NCI-H128 (cell line): ENCODE measurements at regions not wholly inside any gene's neighbourhood (a gene's known extent, or its start where the extent isn't known, plus 50 kb on each side); places are given as distances from the start of the nearest gene placed in this dataset.

Experiments
- DNase-seq: peaks from one replicate; lab custom pipeline; 2025; ENCODE audit not compliant: unreplicated experiment; lab: John Stamatoyannopoulos, UW

GRCh38 chr5:34502581-34502980 is 153.5 kb upstream of the RAI14 start:
- DNase-seq: no peak

GRCh38 chr5:34503379-34504253 is 152.5 kb upstream of the RAI14 start:
- no peak for DNase-seq

- DNase-seq: no peak
These were observed 151.2 kb upstream of the RAI14 start for GRCh38 chr5:34504967-34505366.

GRCh38 chr5:34505731-34506130 is 150.4 kb upstream of the RAI14 start:
- DNase-seq: no peak

GRCh38 chr5:34507933-34508332 is 148.2 kb upstream of the RAI14 start:
- no peak for DNase-seq

- no peak for DNase-seq
These were observed 146.7 kb upstream of the RAI14 start for GRCh38 chr5:34509392-34509791.

- no peak for DNase-seq
These were observed 146.1 kb upstream of the RAI14 start for GRCh38 chr5:34510002-34510401.

GRCh38 chr5:34511063-34511462 is 145.1 kb upstream of the RAI14 start:
- DNase-seq: no peak

GRCh38 chr5:34511481-34511880 is 144.6 kb upstream of the RAI14 start:
- no peak for DNase-seq

GRCh38 chr5:34511915-34512314 is 144.2 kb upstream of the RAI14 start:
- DNase-seq: no peak

GRCh38 chr5:34516166-34516565 is 140.0 kb upstream of the RAI14 start:
- no peak for DNase-seq

- no peak for DNase-seq
These were observed 139.4 kb upstream of the RAI14 start for GRCh38 chr5:34516686-34517085.

- no peak for DNase-seq
These were observed 138.9 kb upstream of the RAI14 start for GRCh38 chr5:34517249-34517648.

GRCh38 chr5:34519489-34520220 is 136.5 kb upstream of the RAI14 start:
- no peak for DNase-seq

GRCh38 chr5:34521628-34522290 is 134.4 kb upstream of the RAI14 start:
- DNase-seq: no peak

GRCh38 chr5:34522599-34523386 is 133.3 kb upstream of the RAI14 start:
- peak; percentile 14 for DNase-seq

- no peak for DNase-seq
These were observed 132.8 kb upstream of the RAI14 start for GRCh38 chr5:34523387-34523726.

- no peak for DNase-seq
These were observed 132.0 kb upstream of the RAI14 start for GRCh38 chr5:34524123-34524522.

- no peak for DNase-seq
These were observed 130.4 kb upstream of the RAI14 start for GRCh38 chr5:34525761-34526160.

GRCh38 chr5:34526682-34527305 is 129.3 kb upstream of the RAI14 start:
- no peak for DNase-seq
